ENCODE measurements at regions not wholly inside any gene's neighbourhood (a gene's known extent, or its start where the extent isn't known, plus 50 kb on each side); places are given as distances from the start of the nearest gene placed in this dataset.
"Not testable (repeated sequence)": the region's sequence is repeated elsewhere in the genome, so short reads cannot be mapped to it uniquely, and the experiment has no call there.

- no peak overlapping the region for H3K27ac Mint-ChIP-seq
- Histone ChIP-seq H3K36me3 (ENCODE audit: insufficient read depth, low read length) (no peaks in the 10 kb centered on the region), H3K4me1 (ENCODE audit: insufficient read depth, low read length) (no peaks in the 10 kb centered on the region), H3K27me3 (ENCODE audit: insufficient read depth, low read length) (no peaks in the 10 kb centered on the region), H3K9me3 (ENCODE audit: control insufficient read depth in 1 of 2, low read length in 2 of 2) (no peaks in the 10 kb centered on the region), H3K4me3 (ENCODE audit: low read length in 2 of 2) (no peak overlapping the region), H3K27ac (ENCODE audit: low read depth, low read length) (no peak overlapping the region)
- POLR2A ChIA-PET (ENCODE audit: partially characterized antibody) = no interaction called here
- DNase-seq = no peak
- H3K9me3 Mint-ChIP-seq = peaks cover 0 to 9% (median 5%) of the 10 kb centered on the region in 8 donors
- H3K36me3 Mint-ChIP-seq = no peaks in the 10 kb centered on the region
- H3K4me1 Mint-ChIP-seq = no peaks in the 10 kb centered on the region
- no peaks in the 10 kb centered on the region for H3K27me3 Mint-ChIP-seq
- H3K4me3 Mint-ChIP-seq = no peak overlapping the region
- intact Hi-C loops (cut with micrococcal nuclease) = no loop called here
- CTCF ChIA-PET (ENCODE audit: partially characterized antibody) = no interaction called here
Observed at GRCh38 chr9:13923381-13923780, 390.6 kb downstream of the NFIB start.

- intact Hi-C loops (cut with micrococcal nuclease) = no loop called here
- H3K4me3 ChIP-seq (ENCODE audit: low read length in 2 of 2) = no peak overlapping the region
- no peaks in the 10 kb centered on the region for H3K9me3 ChIP-seq (ENCODE audit: control insufficient read depth in 1 of 2, low read length in 2 of 2)
- H3K4me1 Mint-ChIP-seq = no peaks in the 10 kb centered on the region
- no peaks in the 10 kb centered on the region for H3K27me3 ChIP-seq (ENCODE audit: insufficient read depth, low read length)
- H3K27ac Mint-ChIP-seq = no peak overlapping the region
- no peaks in the 10 kb centered on the region for H3K36me3 Mint-ChIP-seq
- H3K27ac ChIP-seq (ENCODE audit: low read depth, low read length) = no peak overlapping the region
- H3K27me3 Mint-ChIP-seq = no peaks in the 10 kb centered on the region
- no peaks in the 10 kb centered on the region for H3K4me1 ChIP-seq (ENCODE audit: insufficient read depth, low read length)
- no peaks in the 10 kb centered on the region for H3K36me3 ChIP-seq (ENCODE audit: insufficient read depth, low read length)
- ChIA-PET CTCF (ENCODE audit: partially characterized antibody) (no interaction called here), POLR2A (ENCODE audit: partially characterized antibody) (no interaction called here)
- peaks cover 0 to 13% (median 4%) of the 10 kb centered on the region in 8 donors for H3K9me3 Mint-ChIP-seq
- H3K4me3 Mint-ChIP-seq = no peak overlapping the region
- DNase-seq = no peak
Observed at GRCh38 chr9:13920557-13920956, 393.4 kb downstream of the NFIB start.

- Histone ChIP-seq H3K36me3 (ENCODE audit: insufficient read depth, low read length) (no peaks in the 10 kb centered on the region), H3K4me3 (ENCODE audit: low read length in 2 of 2) (no peak overlapping the region), H3K27ac (ENCODE audit: low read depth, low read length) (no peak overlapping the region), H3K4me1 (ENCODE audit: insufficient read depth, low read length) (no peaks in the 10 kb centered on the region), H3K9me3 (ENCODE audit: control insufficient read depth in 1 of 2, low read length in 2 of 2) (no peaks in the 10 kb centered on the region), H3K27me3 (ENCODE audit: insufficient read depth, low read length) (no peaks in the 10 kb centered on the region)
- ChIA-PET CTCF (ENCODE audit: partially characterized antibody) (no interaction called here), POLR2A (ENCODE audit: partially characterized antibody) (no interaction called here)
- Mint-ChIP-seq H3K27ac (no peak overlapping the region), H3K4me3 (no peak overlapping the region), H3K27me3 (no peaks in the 10 kb centered on the region), H3K4me1 (no peaks in the 10 kb centered on the region), H3K36me3 (no peaks in the 10 kb centered on the region), H3K9me3 (peaks cover 0 to 13% (median 2%) of the 10 kb centered on the region in 8 donors)
- intact Hi-C loops (cut with micrococcal nuclease) = no loop called here
- no peak for DNase-seq
Observed at GRCh38 chr9:13919401-13919800, 394.5 kb downstream of the NFIB start.

- ChIA-PET POLR2A (ENCODE audit: partially characterized antibody) (no interaction called here), CTCF (ENCODE audit: partially characterized antibody) (interaction anchor here (0.7 kb wide), 1 partner anchor 9 kb away, joined by 3 read pairs; no protein-coding TSS in a partner anchor)
- H3K9me3 Mint-ChIP-seq = peaks cover 0 to 10% (median 4%) of the 10 kb centered on the region in 8 donors
- Histone ChIP-seq H3K27ac (ENCODE audit: low read depth, low read length) (no peak overlapping the region), H3K27me3 (ENCODE audit: insufficient read depth, low read length) (no peaks in the 10 kb centered on the region), H3K4me1 (ENCODE audit: insufficient read depth, low read length) (no peaks in the 10 kb centered on the region), H3K9me3 (ENCODE audit: control insufficient read depth in 1 of 2, low read length in 2 of 2) (no peaks in the 10 kb centered on the region), H3K4me3 (ENCODE audit: low read length in 2 of 2) (no peak overlapping the region), H3K36me3 (ENCODE audit: insufficient read depth, low read length) (no peaks in the 10 kb centered on the region)
- H3K4me3 Mint-ChIP-seq = no peak overlapping the region
- no peaks in the 10 kb centered on the region for H3K27me3 Mint-ChIP-seq
- intact Hi-C loops (cut with micrococcal nuclease) = no loop called here
- DNase-seq = no peak
- H3K4me1 Mint-ChIP-seq = no peaks in the 10 kb centered on the region
- H3K36me3 Mint-ChIP-seq = no peaks in the 10 kb centered on the region
- no peak overlapping the region for H3K27ac Mint-ChIP-seq
Observed at GRCh38 chr9:13917534-13917933, 396.4 kb downstream of the NFIB start.

GRCh38 chr9:13915591-13916301 is 398.2 kb downstream of the NFIB start:
- intact Hi-C loops (cut with micrococcal nuclease) = no loop called here
- no peaks in the 10 kb centered on the region for H3K4me1 Mint-ChIP-seq
- H3K9me3 Mint-ChIP-seq = peaks cover 0 to 10% (median 4%) of the 10 kb centered on the region in 8 donors
- Histone ChIP-seq H3K4me3 (ENCODE audit: low read length in 2 of 2) (no peak overlapping the region), H3K27ac (ENCODE audit: low read depth, low read length) (no peak overlapping the region), H3K36me3 (ENCODE audit: insufficient read depth, low read length) (no peaks in the 10 kb centered on the region), H3K9me3 (ENCODE audit: control insufficient read depth in 1 of 2, low read length in 2 of 2) (no peaks in the 10 kb centered on the region), H3K27me3 (ENCODE audit: insufficient read depth, low read length) (no peaks in the 10 kb centered on the region), H3K4me1 (ENCODE audit: insufficient read depth, low read length) (no peaks in the 10 kb centered on the region)
- no peaks in the 10 kb centered on the region for H3K27me3 Mint-ChIP-seq
- DNase-seq = no peak
- no peaks in the 10 kb centered on the region for H3K36me3 Mint-ChIP-seq
- ChIA-PET CTCF (ENCODE audit: partially characterized antibody) (no interaction called here), POLR2A (ENCODE audit: partially characterized antibody) (no interaction called here)
- H3K4me3 Mint-ChIP-seq = peak overlapping the region in 1 of 8 donors; percentile 5
- no peak overlapping the region for H3K27ac Mint-ChIP-seq

- H3K36me3 ChIP-seq (ENCODE audit: insufficient read depth, low read length) = no peaks in the 10 kb centered on the region
- ChIA-PET CTCF (ENCODE audit: partially characterized antibody) (no interaction called here), POLR2A (ENCODE audit: partially characterized antibody) (no interaction called here)
- no peak overlapping the region for H3K27ac ChIP-seq (ENCODE audit: low read depth, low read length)
- no peaks in the 10 kb centered on the region for H3K27me3 ChIP-seq (ENCODE audit: insufficient read depth, low read length)
- no peaks in the 10 kb centered on the region for H3K4me1 ChIP-seq (ENCODE audit: insufficient read depth, low read length)
- no peaks in the 10 kb centered on the region for H3K4me1 Mint-ChIP-seq
- H3K27ac Mint-ChIP-seq = no peak overlapping the region
- no peak for DNase-seq
- H3K4me3 ChIP-seq (ENCODE audit: low read length in 2 of 2) = no peak overlapping the region
- intact Hi-C loops (cut with micrococcal nuclease) = no loop called here
- no peaks in the 10 kb centered on the region for H3K36me3 Mint-ChIP-seq
- H3K27me3 Mint-ChIP-seq = no peaks in the 10 kb centered on the region
- no peak overlapping the region for H3K4me3 Mint-ChIP-seq
- no peaks in the 10 kb centered on the region for H3K9me3 ChIP-seq (ENCODE audit: control insufficient read depth in 1 of 2, low read length in 2 of 2)
- H3K9me3 Mint-ChIP-seq = peaks cover 0 to 10% (median 4%) of the 10 kb centered on the region in 8 donors
Observed at GRCh38 chr9:13915131-13915530, 398.8 kb downstream of the NFIB start.

- POLR2A ChIA-PET (ENCODE audit: partially characterized antibody) = no interaction called here
- intact Hi-C loops (cut with micrococcal nuclease) = no loop called here
- Histone ChIP-seq H3K9me3 (ENCODE audit: control insufficient read depth in 1 of 2, low read length in 2 of 2) (no peaks in the 10 kb centered on the region), H3K36me3 (ENCODE audit: insufficient read depth, low read length) (no peaks in the 10 kb centered on the region), H3K27me3 (ENCODE audit: insufficient read depth, low read length) (no peaks in the 10 kb centered on the region), H3K4me3 (ENCODE audit: low read length in 2 of 2) (no peak overlapping the region), H3K27ac (ENCODE audit: low read depth, low read length) (no peak overlapping the region), H3K4me1 (ENCODE audit: insufficient read depth, low read length) (no peaks in the 10 kb centered on the region)
- Mint-ChIP-seq H3K27ac (no peak overlapping the region), H3K27me3 (no peaks in the 10 kb centered on the region), H3K9me3 (peaks cover 0 to 18% (median 6%) of the 10 kb centered on the region in 8 donors), H3K36me3 (no peaks in the 10 kb centered on the region), H3K4me3 (no peak overlapping the region), H3K4me1 (no peaks in the 10 kb centered on the region)
- CTCF ChIA-PET (ENCODE audit: partially characterized antibody) = no interaction called here
- DNase-seq = no peak
Observed at GRCh38 chr9:13911473-13911872, 402.5 kb downstream of the NFIB start.

GRCh38 chr9:13907842-13908241 is 406.1 kb downstream of the NFIB start:
- H3K4me1 Mint-ChIP-seq; intact Hi-C loops (cut with micrococcal nuclease); POLR2A ChIA-PET (ENCODE audit: partially characterized antibody); H3K27me3 Mint-ChIP-seq; H3K27me3 ChIP-seq (ENCODE audit: insufficient read depth, low read length); H3K4me3 ChIP-seq (ENCODE audit: low read length in 2 of 2); H3K9me3 ChIP-seq (ENCODE audit: control insufficient read depth in 1 of 2, low read length in 2 of 2); H3K27ac ChIP-seq (ENCODE audit: low read depth, low read length); DNase-seq; H3K27ac Mint-ChIP-seq; H3K36me3 ChIP-seq (ENCODE audit: insufficient read depth, low read length); CTCF ChIA-PET (ENCODE audit: partially characterized antibody); H3K36me3 Mint-ChIP-seq; H3K4me3 Mint-ChIP-seq; H3K4me1 ChIP-seq (ENCODE audit: insufficient read depth, low read length): not testable (repeated sequence)
- peaks cover 0 to 19% (median 5%) of the 10 kb centered on the region in 8 donors for H3K9me3 Mint-ChIP-seq

Data from CD4-positive, alpha-beta memory T cell (primary cell).